ENCODE measurements at regions not wholly inside any gene's neighbourhood (a gene's known extent, or its start where the extent isn't known, plus 50 kb on each side); places are given as distances from the start of the nearest gene placed in this dataset.

- no peak overlapping the region for H3K27ac ChIP-seq (ENCODE audit: extremely low read depth, low read depth, low read length)
- ChIA-PET POLR2A (no interaction called here), CTCF (ENCODE audit: low intra/inter-chr PET ratio) (no interaction called here)
- TF ChIP-seq CTCF (IDR thresholded peaks at IDR 0.05 in 2 of 3, conservative IDR thresholded peaks at IDR 0.05 in 1 of 3; ENCODE audit: insufficient read depth in 2 of 3, low read depth in 1 of 3, low read length in 3 of 3): no peak
- TF ChIP-seq NFYB (IDR thresholded peaks at IDR 0.05; ENCODE audit: extremely low read depth, insufficient read length): no peak
- TF ChIP-seq RBM14 (IDR thresholded peaks at IDR 0.05; ENCODE audit: borderline replicate concordance, insufficient read depth, low read depth, low read length): no peak
- no peak for TF ChIP-seq ZNF740 (CRISPR knock-in tag; IDR thresholded peaks at IDR 0.05)
- no peak for TF ChIP-seq ZNF740 (tag; IDR thresholded peaks at IDR 0.05)
- TF ChIP-seq CAMTA2 (CRISPR knock-in tag; conservative IDR thresholded peaks at IDR 0.05): no peak
- no TSS peak for BruUV-seq (replicated peaks)
- no peaks in the 10 kb centered on the region for H3K4me1 ChIP-seq (replicated peaks in 1 of 2; ENCODE audit: control insufficient read depth in 2 of 2, insufficient read depth in 2 of 2, low read length in 2 of 2)
- FAIRE-seq (no peak), ATAC-seq (no peak), DNase-seq (ENCODE audit: extremely low read depth in 1 of 4, low spot score in 3 of 4) (no peak)
- H4K20me1 ChIP-seq (replicated peaks; ENCODE audit: control insufficient read depth, insufficient read depth, low read length): no peaks in the 10 kb centered on the region
- H3K9me1 ChIP-seq (ENCODE audit: control insufficient read depth, insufficient read depth, low read length): no peaks in the 10 kb centered on the region
- intact Hi-C loops (cut with micrococcal nuclease): no loop called here
- no peaks in the 10 kb centered on the region; the same call in 1 of the 2 replicates for H3K9me3 ChIP-seq (replicated peaks; ENCODE audit: control insufficient read depth, insufficient read depth, low read depth, low read length)
- WGBS (ENCODE audit: insufficient coverage, low coverage, missing lambda C conversion rate): 0% methylated on average over 1 of the region's 1 CpG
- no peak overlapping the region for H2AFZ ChIP-seq (ENCODE audit: low read depth, low read length)
- H3K4me3 ChIP-seq: no peak overlapping the region
- in situ Hi-C loops (cut with MboI): no loop called here
- no peaks in the 10 kb centered on the region for H3K36me3 ChIP-seq (ENCODE audit: control insufficient read depth, insufficient read depth, low read length)
- no peaks in the 10 kb centered on the region for H3K27me3 ChIP-seq (ENCODE audit: control insufficient read depth in 2 of 2, insufficient read depth in 2 of 2, low read length in 2 of 2)
- H3K4me2 ChIP-seq (ENCODE audit: insufficient read depth, low read length): no peak overlapping the region
- H3K79me2 ChIP-seq (ENCODE audit: control insufficient read depth, insufficient read depth, low read length): no peaks in the 10 kb centered on the region
- no peak overlapping the region for H3K9ac ChIP-seq (ENCODE audit: insufficient read depth in 1 of 2, low read depth in 2 of 2, low read length in 2 of 2)
Observed at GRCh38 chr5:87836696-87837095, 424.0 kb upstream of the CCNH start.

Data from K562 (cell line).